Mesenchymal stem cell (in vitro differentiated cells and primary cell): ENCODE measurements at regions not wholly inside any gene's neighbourhood (a gene's known extent, or its start where the extent isn't known, plus 50 kb on each side); places are given as distances from the start of the nearest gene placed in this dataset.

Source experiments
- DNase-seq: peaks from one replicate; pipeline ENCODE4 v3.0.0-alpha.2; 2013
- H2AFZ ChIP-seq: one replicate; pipeline ENCODE4 v1.6.1; 2013; ENCODE audit warnings: low read depth, mild to moderate bottlenecking, control low read depth, inconsistent platforms, low read length, moderate library complexity
- H2AK5ac ChIP-seq: 2 replicates; pipeline ENCODE4 v1.6.1; 2013; ENCODE audit warnings: low read length, moderate library complexity, mild to moderate bottlenecking, inconsistent platforms; ENCODE audit not compliant: severe bottlenecking
- H2BK120ac ChIP-seq: one replicate; pipeline ENCODE4 v1.6.1; 2013; ENCODE audit warnings: low read depth, mild to moderate bottlenecking, inconsistent platforms, low read length, moderate library complexity
- H2BK12ac ChIP-seq, 2 experiments: one replicate each; pipeline ENCODE4 v1.6.1; 2013; ENCODE audit warnings: inconsistent platforms in 2 of 2, low read length in 2 of 2, mild to moderate bottlenecking in 2 of 2, moderate library complexity in 2 of 2, control low read depth in 1 of 2
- H2BK15ac ChIP-seq: one replicate; pipeline ENCODE4 v1.6.1; 2013; ENCODE audit warnings: mild to moderate bottlenecking, low read depth, inconsistent platforms; ENCODE audit not compliant: poor library complexity, severe bottlenecking
- H2BK5ac ChIP-seq: 2 replicates; pipeline ENCODE4 v1.6.1; 2013; ENCODE audit warnings: low read depth, mild to moderate bottlenecking, low read length, control low read depth, inconsistent platforms; ENCODE audit not compliant: poor library complexity, severe bottlenecking
- H3K14ac ChIP-seq, 2 experiments: one replicate each; pipeline ENCODE4 v1.6.1; 2013; ENCODE audit warnings: inconsistent platforms in 2 of 2, low read length in 2 of 2, control low read depth in 1 of 2, mild to moderate bottlenecking in 1 of 2, moderate library complexity in 1 of 2
- H3K18ac ChIP-seq, 2 experiments: one replicate each; pipeline ENCODE4 v1.6.1; 2013; ENCODE audit warnings: inconsistent platforms in 2 of 2, low read length in 2 of 2, control low read depth in 1 of 2, low read depth in 1 of 2, mild to moderate bottlenecking in 1 of 2
- H3K23ac ChIP-seq, 2 experiments: one replicate each; pipeline ENCODE4 v1.6.1; 2013; ENCODE audit warnings: inconsistent platforms in 2 of 2, low read length in 2 of 2, mild to moderate bottlenecking in 2 of 2, moderate library complexity in 2 of 2, control low read depth in 1 of 2
- H3K27ac ChIP-seq: 2 replicates; pipeline ENCODE4 v1.5.1; 2013; ENCODE audit warnings: mild to moderate bottlenecking, moderate library complexity, low read length, control low read depth, inconsistent platforms; ENCODE audit not compliant: poor library complexity, severe bottlenecking
- H3K27me3 ChIP-seq, 2 experiments: 2 replicates each; pipeline versions ENCODE4 v1.6.1 to v1.7.0; 2013; ENCODE audit warnings: low read length in 2 of 2, mild to moderate bottlenecking in 2 of 2, moderate library complexity in 2 of 2, control low read depth in 1 of 2, inconsistent platforms in 1 of 2; ENCODE audit not compliant: control insufficient read depth in 1 of 2, insufficient read depth in 1 of 2
- H3K36me3 ChIP-seq, 2 experiments: 2 replicates each; pipeline versions ENCODE4 v1.6.1 to v1.7.0; 2013; ENCODE audit warnings: low read length in 2 of 2, control low read depth in 1 of 2, inconsistent platforms in 1 of 2, low read depth in 1 of 2, mild to moderate bottlenecking in 1 of 2; ENCODE audit not compliant: insufficient read depth in 2 of 2, control insufficient read depth in 1 of 2
- H3K4ac ChIP-seq, 2 experiments: one replicate each; pipeline ENCODE4 v1.6.1; 2013; ENCODE audit warnings: inconsistent platforms in 2 of 2, low read length in 2 of 2, mild to moderate bottlenecking in 2 of 2, moderate library complexity in 2 of 2, control low read depth in 1 of 2, low read depth in 1 of 2
- H3K4me1 ChIP-seq: 2 replicates; pipeline ENCODE4 v1.6.1; 2013; ENCODE audit warnings: low read depth, low read length, control low read depth; ENCODE audit not compliant: control insufficient read depth, insufficient read depth
- H3K4me2 ChIP-seq: 2 replicates; pipeline ENCODE4 v1.6.1; 2013; ENCODE audit warnings: low read length, mild to moderate bottlenecking, inconsistent platforms; ENCODE audit not compliant: poor library complexity, severe bottlenecking
- H3K4me3 ChIP-seq, 2 experiments: 2 replicates each; pipeline versions ENCODE4 v1.5.1 to v1.7.0; 2013; ENCODE audit warnings: low read length in 2 of 2, mild to moderate bottlenecking in 2 of 2, control low read depth in 1 of 2, low read depth in 1 of 2; ENCODE audit not compliant: insufficient read depth in 1 of 2
- H3K79me1 ChIP-seq: replicated peaks from 2 replicates; pipeline ENCODE4 v1.6.1; 2013; ENCODE audit warnings: mild to moderate bottlenecking, control low read depth, low read length, inconsistent platforms; ENCODE audit not compliant: poor library complexity, severe bottlenecking
- H3K9ac ChIP-seq: 2 replicates; pipeline ENCODE4 v1.7.0; 2013; ENCODE audit warnings: mild to moderate bottlenecking, low read length, moderate library complexity
- H3K9me3 ChIP-seq: 2 replicates; pipeline ENCODE4 v1.7.0; 2013; ENCODE audit warnings: mild to moderate bottlenecking, low read length; ENCODE audit not compliant: control insufficient read depth
- H4K8ac ChIP-seq: one replicate; pipeline ENCODE4 v1.6.1; 2013; ENCODE audit warnings: inconsistent platforms, mild to moderate bottlenecking, low read length, moderate library complexity
- H4K91ac ChIP-seq: one replicate; pipeline ENCODE4 v1.6.1; 2013; ENCODE audit warnings: mild to moderate bottlenecking, low read length, inconsistent platforms
- WGBS: methylation state at CpG from one replicate; pipeline ENCODE4 v1.1.7; 2013; ENCODE audit warnings: mixed read lengths; 5-methylcytosine and 5-hydroxymethylcytosine counted together

DNA sequence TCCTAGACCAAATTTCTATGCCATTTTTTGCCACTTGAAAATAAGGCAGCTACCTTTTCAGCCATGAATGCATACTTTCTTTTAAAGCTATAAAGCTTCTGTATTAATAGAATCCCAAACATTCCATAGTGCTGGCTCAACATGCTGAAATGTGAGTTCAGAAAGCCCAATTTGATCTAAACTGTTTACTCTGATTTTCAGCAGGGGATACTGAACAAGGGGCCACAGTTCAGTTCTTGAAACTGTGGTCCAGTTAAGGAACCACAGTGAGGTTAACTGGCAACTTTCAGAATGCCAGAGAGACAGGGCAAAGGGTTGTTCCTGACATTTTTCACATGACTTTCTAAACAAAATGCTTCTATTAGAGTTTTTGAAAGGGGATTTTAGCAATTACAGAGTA is 85.7 kb upstream of the COL11A1 start:
- H3K4ac ChIP-seq = no peak overlapping the region
- H4K8ac ChIP-seq = no peak overlapping the region
- peak overlapping the region; percentile 28 for H3K4me2 ChIP-seq
- H3K27ac ChIP-seq = peak overlapping the region; percentile 86
- no peak overlapping the region for H2AFZ ChIP-seq
- no peak overlapping the region for H2BK5ac ChIP-seq
- no peak overlapping the region for H2BK120ac ChIP-seq
- H3K27me3 ChIP-seq = no peaks in the 10 kb centered on the region
- no peak overlapping the region for H3K14ac ChIP-seq
- H2BK12ac ChIP-seq = no peak overlapping the region
- no peak overlapping the region for H4K91ac ChIP-seq
- H3K4me3 ChIP-seq = no peak overlapping the region
- H3K9me3 ChIP-seq = no peaks in the 10 kb centered on the region
- H3K9ac ChIP-seq = no peak overlapping the region
- no peak for DNase-seq
- H2AK5ac ChIP-seq = no peak overlapping the region
- H3K79me1 ChIP-seq = no peaks in the 10 kb centered on the region
- no peak overlapping the region for H2BK15ac ChIP-seq
- peak overlapping the region in 1 of 2 experiments; percentile 28 for H3K18ac ChIP-seq
- H3K23ac ChIP-seq = no peak overlapping the region
- no peaks in the 10 kb centered on the region for H3K36me3 ChIP-seq
- H3K4me1 ChIP-seq = no peaks in the 10 kb centered on the region

DNA sequence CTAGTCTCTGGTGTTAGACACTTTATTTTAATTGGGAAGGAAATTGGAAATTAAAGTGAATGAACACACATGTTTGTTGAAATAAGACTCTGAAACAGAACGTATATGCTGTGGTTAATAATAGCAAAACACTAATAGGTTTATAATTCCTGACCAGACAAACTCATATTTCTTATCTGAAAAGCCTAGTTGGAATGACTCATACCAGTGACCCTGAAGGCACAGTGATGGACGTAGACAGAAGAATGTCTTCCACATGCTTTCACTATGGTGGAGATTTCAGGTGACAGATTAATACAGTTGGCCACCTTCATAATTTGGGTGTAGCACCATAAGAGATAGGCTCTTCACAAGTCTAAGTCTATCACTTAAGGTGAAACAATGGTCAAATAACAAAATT is 83.0 kb upstream of the COL11A1 start:
- WGBS = 10% methylated on average over 1 of the region's 2 CpGs
- H3K4ac ChIP-seq = no peak overlapping the region
- no peaks in the 10 kb centered on the region for H3K27me3 ChIP-seq
- no peak overlapping the region for H3K14ac ChIP-seq
- H3K23ac ChIP-seq = no peak overlapping the region
- H2BK120ac ChIP-seq = no peak overlapping the region
- peak overlapping the region; percentile 26 for H3K27ac ChIP-seq
- H2AK5ac ChIP-seq = no peak overlapping the region
- no peak overlapping the region for H2BK15ac ChIP-seq
- H3K79me1 ChIP-seq = no peaks in the 10 kb centered on the region
- H2BK5ac ChIP-seq = no peak overlapping the region
- no peak overlapping the region for H3K18ac ChIP-seq
- H3K4me1 ChIP-seq = no peaks in the 10 kb centered on the region
- no peaks in the 10 kb centered on the region for H3K36me3 ChIP-seq
- no peak overlapping the region for H3K4me3 ChIP-seq
- H2AFZ ChIP-seq = no peak overlapping the region
- no peak overlapping the region for H3K9ac ChIP-seq
- no peak overlapping the region for H4K91ac ChIP-seq
- H2BK12ac ChIP-seq = no peak overlapping the region
- no peak overlapping the region for H4K8ac ChIP-seq
- DNase-seq = peak; percentile 26
- no peaks in the 10 kb centered on the region for H3K9me3 ChIP-seq
- H3K4me2 ChIP-seq = no peak overlapping the region

DNA sequence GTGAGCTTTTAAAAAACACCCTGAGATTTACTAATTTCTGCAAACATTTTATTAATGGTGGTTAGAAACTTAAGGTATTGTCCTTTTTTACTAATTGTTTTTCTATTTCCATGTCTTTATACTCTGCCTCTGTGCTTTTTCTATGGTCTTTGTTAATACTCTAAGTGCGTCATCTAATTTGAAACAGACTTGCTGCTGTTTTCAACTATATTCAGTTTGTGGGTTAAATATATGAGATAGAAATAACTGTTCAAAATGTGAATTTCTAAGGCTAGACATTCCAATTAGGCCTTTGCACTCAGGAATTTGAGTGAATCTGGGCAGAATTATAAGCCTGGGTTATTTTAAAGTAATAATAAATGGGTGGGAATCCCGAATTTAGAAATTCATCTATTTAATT is 82.4 kb upstream of the COL11A1 start:
- no peak overlapping the region for H3K18ac ChIP-seq
- H2AK5ac ChIP-seq = no peak overlapping the region
- H4K8ac ChIP-seq = no peak overlapping the region
- H3K27me3 ChIP-seq = no peaks in the 10 kb centered on the region
- no peaks in the 10 kb centered on the region for H3K36me3 ChIP-seq
- H2BK15ac ChIP-seq = no peak overlapping the region
- H4K91ac ChIP-seq = no peak overlapping the region
- H3K9me3 ChIP-seq = no peaks in the 10 kb centered on the region
- H3K79me1 ChIP-seq = no peaks in the 10 kb centered on the region
- no peak overlapping the region for H3K23ac ChIP-seq
- H3K4me1 ChIP-seq = no peaks in the 10 kb centered on the region
- no peak overlapping the region for H3K4me3 ChIP-seq
- WGBS = 86% methylated on average over 2 of the region's 2 CpGs
- H2BK5ac ChIP-seq = no peak overlapping the region
- H3K14ac ChIP-seq = no peak overlapping the region
- H2BK120ac ChIP-seq = no peak overlapping the region
- H3K4ac ChIP-seq = no peak overlapping the region
- no peak overlapping the region for H3K9ac ChIP-seq
- H2AFZ ChIP-seq = no peak overlapping the region
- H3K27ac ChIP-seq = peak overlapping the region; percentile 26
- no peak for DNase-seq
- H2BK12ac ChIP-seq = no peak overlapping the region
- H3K4me2 ChIP-seq = no peak overlapping the region

DNA sequence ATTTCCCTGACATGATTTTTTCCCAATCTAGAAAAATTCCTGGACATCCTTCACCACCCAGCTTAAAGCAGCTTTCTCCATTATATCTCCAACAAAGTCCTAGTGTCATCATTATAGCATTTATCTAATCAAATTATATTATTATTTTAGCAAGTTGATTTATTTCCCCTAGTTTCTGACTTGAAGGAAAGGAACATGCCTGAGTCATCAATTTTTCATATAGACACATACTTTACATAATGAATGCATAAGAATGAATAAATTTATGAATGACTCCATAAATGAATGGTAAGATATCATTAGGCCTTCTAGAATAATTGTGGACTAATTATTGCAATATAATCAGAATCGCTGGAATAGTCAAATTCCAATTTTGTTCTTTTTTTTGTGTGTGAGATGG is 79.4 kb upstream of the COL11A1 start:
- no peak overlapping the region for H2AFZ ChIP-seq
- no peak overlapping the region for H2BK15ac ChIP-seq
- H3K79me1 ChIP-seq = no peaks in the 10 kb centered on the region
- no peak overlapping the region for H3K9ac ChIP-seq
- H3K4me1 ChIP-seq = no peaks in the 10 kb centered on the region
- no peak overlapping the region for H2BK5ac ChIP-seq
- WGBS = 100% methylated on average over 1 of the region's 1 CpG
- no peak overlapping the region for H3K4me2 ChIP-seq
- no peak overlapping the region for H2BK120ac ChIP-seq
- no peak overlapping the region for H4K91ac ChIP-seq
- H2BK12ac ChIP-seq = no peak overlapping the region
- no peaks in the 10 kb centered on the region for H3K27me3 ChIP-seq
- DNase-seq = no peak
- H3K4ac ChIP-seq = no peak overlapping the region
- no peak overlapping the region for H3K23ac ChIP-seq
- no peak overlapping the region for H3K14ac ChIP-seq
- no peak overlapping the region for H3K4me3 ChIP-seq
- H3K27ac ChIP-seq = no peak overlapping the region
- H3K18ac ChIP-seq = no peak overlapping the region
- H3K9me3 ChIP-seq = no peaks in the 10 kb centered on the region
- no peak overlapping the region for H2AK5ac ChIP-seq
- H4K8ac ChIP-seq = no peak overlapping the region
- no peaks in the 10 kb centered on the region for H3K36me3 ChIP-seq
